Activated naive CD8-positive, alpha-beta T cell treated with anti-CD3 and anti-CD28 coated beads, Interleukin-2, amount 50 U/mL, for 24 hours (primary cell): ENCODE measurements at regions not wholly inside any gene's neighbourhood (a gene's known extent, or its start where the extent isn't known, plus 50 kb on each side); places are given as distances from the start of the nearest gene placed in this dataset.

Experiments
- ATAC-seq: fragments of 150-1000 bp; cut with Tn5 transposase; one replicate; pipeline ENCODE4 v1.10.0; 2021
- DNase-seq: peaks from one replicate; pipeline ENCODE4 v3.0.0; 2021
- H3K27ac Mint-ChIP-seq: one replicate; pipeline ENCODE4 v1.8.0; 2021; ENCODE audit warnings: mild to moderate bottlenecking, mixed read lengths
- H3K27me3 Mint-ChIP-seq: one replicate; pipeline ENCODE4 v1.8.0; 2021; ENCODE audit warnings: mixed read lengths
- H3K36me3 Mint-ChIP-seq: one replicate; pipeline ENCODE4 v1.8.0; 2021; ENCODE audit warnings: low read depth, mixed read lengths
- H3K4me1 Mint-ChIP-seq: one replicate; pipeline ENCODE4 v1.8.0; 2021; ENCODE audit warnings: mixed read lengths
- H3K4me3 Mint-ChIP-seq: one replicate; pipeline ENCODE4 v1.8.0; 2021; ENCODE audit warnings: mild to moderate bottlenecking, moderate library complexity, mixed read lengths
- H3K9me3 Mint-ChIP-seq: one replicate; pipeline ENCODE4 v1.8.0; 2021; ENCODE audit warnings: mixed read lengths

GRCh38 chr2:38171208-38171855 is 95.4 kb upstream of the CYP1B1 start:
- Mint-ChIP-seq H3K9me3 (no peaks in the 10 kb centered on the region), H3K27ac (no peak overlapping the region), H3K27me3 (peaks cover 25% of the 10 kb centered on the region), H3K4me1 (no peaks in the 10 kb centered on the region), H3K4me3 (no peak overlapping the region), H3K36me3 (no peaks in the 10 kb centered on the region)
- no peak for ATAC-seq
- no peak for DNase-seq

- Mint-ChIP-seq H3K9me3 (no peaks in the 10 kb centered on the region), H3K27me3 (peaks cover 25% of the 10 kb centered on the region), H3K4me1 (no peaks in the 10 kb centered on the region), H3K4me3 (no peak overlapping the region), H3K36me3 (no peaks in the 10 kb centered on the region), H3K27ac (no peak overlapping the region)
- ATAC-seq, result no peak
- no peak for DNase-seq
These were observed 94.8 kb upstream of the CYP1B1 start for GRCh38 chr2:38170733-38171132.

GRCh38 chr2:38170067-38170466 is 94.1 kb upstream of the CYP1B1 start:
- H3K27ac Mint-ChIP-seq, result no peak overlapping the region
- H3K27me3 Mint-ChIP-seq, result peaks cover 25% of the 10 kb centered on the region
- DNase-seq, result no peak
- H3K4me3 Mint-ChIP-seq, result no peak overlapping the region
- no peak for ATAC-seq
- H3K36me3 Mint-ChIP-seq, result no peaks in the 10 kb centered on the region
- no peaks in the 10 kb centered on the region for H3K4me1 Mint-ChIP-seq
- no peaks in the 10 kb centered on the region for H3K9me3 Mint-ChIP-seq

GRCh38 chr2:38168710-38169480 is 92.9 kb upstream of the CYP1B1 start:
- no peaks in the 10 kb centered on the region for H3K9me3 Mint-ChIP-seq
- ATAC-seq (no peak), DNase-seq (no peak)
- H3K27me3 Mint-ChIP-seq, result peaks cover 35% of the 10 kb centered on the region
- no peaks in the 10 kb centered on the region for H3K36me3 Mint-ChIP-seq
- no peaks in the 10 kb centered on the region for H3K4me1 Mint-ChIP-seq
- H3K4me3 Mint-ChIP-seq, result no peak overlapping the region
- H3K27ac Mint-ChIP-seq, result no peak overlapping the region

- Mint-ChIP-seq H3K27ac (no peak overlapping the region), H3K9me3 (no peaks in the 10 kb centered on the region), H3K4me1 (no peaks in the 10 kb centered on the region), H3K36me3 (no peaks in the 10 kb centered on the region), H3K4me3 (no peak overlapping the region), H3K27me3 (peaks cover 36% of the 10 kb centered on the region)
- DNase-seq, result no peak
- no peak for ATAC-seq
These were observed 92.0 kb upstream of the CYP1B1 start for GRCh38 chr2:38167968-38168350.

GRCh38 chr2:38165698-38166097 is 89.7 kb upstream of the CYP1B1 start:
- Mint-ChIP-seq H3K4me3 (no peak overlapping the region), H3K9me3 (no peaks in the 10 kb centered on the region), H3K27me3 (peaks cover 25% of the 10 kb centered on the region), H3K36me3 (no peaks in the 10 kb centered on the region), H3K27ac (no peak overlapping the region), H3K4me1 (no peaks in the 10 kb centered on the region)
- no peak for ATAC-seq
- DNase-seq, result no peak

GRCh38 chr2:38164881-38165280 is 88.9 kb upstream of the CYP1B1 start:
- Mint-ChIP-seq H3K27ac (no peak overlapping the region), H3K4me3 (no peak overlapping the region), H3K27me3 (peaks cover 16% of the 10 kb centered on the region), H3K36me3 (no peaks in the 10 kb centered on the region), H3K9me3 (no peaks in the 10 kb centered on the region), H3K4me1 (no peaks in the 10 kb centered on the region)
- DNase-seq, result no peak
- ATAC-seq, result no peak

GRCh38 chr2:38163579-38163978 is 87.6 kb upstream of the CYP1B1 start:
- Mint-ChIP-seq H3K36me3 (no peaks in the 10 kb centered on the region), H3K4me3 (no peak overlapping the region), H3K4me1 (no peaks in the 10 kb centered on the region), H3K9me3 (no peaks in the 10 kb centered on the region), H3K27me3 (peaks cover 15% of the 10 kb centered on the region), H3K27ac (no peak overlapping the region)
- ATAC-seq (no peak), DNase-seq (no peak)

- ATAC-seq, result no peak
- peaks cover 12% of the 10 kb centered on the region for H3K27me3 Mint-ChIP-seq
These were observed 87.1 kb upstream of the CYP1B1 start for GRCh38 chr2:38163006-38163405.

GRCh38 chr2:38160516-38160915 is 84.6 kb upstream of the CYP1B1 start:
- Mint-ChIP-seq H3K4me3 (no peak overlapping the region), H3K27me3 (peaks cover 23% of the 10 kb centered on the region), H3K36me3 (no peaks in the 10 kb centered on the region), H3K9me3 (no peaks in the 10 kb centered on the region), H3K4me1 (no peaks in the 10 kb centered on the region), H3K27ac (no peak overlapping the region)
- ATAC-seq, result no peak
- DNase-seq, result no peak

More at GRCh38 chr2:38163006-38163405, 87.1 kb upstream of the CYP1B1 start:
- Mint-ChIP-seq H3K4me1 (no peaks in the 10 kb centered on the region), H3K4me3 (no peak overlapping the region), H3K9me3 (no peaks in the 10 kb centered on the region), H3K27ac (no peak overlapping the region), H3K36me3 (no peaks in the 10 kb centered on the region)
- no peak for DNase-seq

- Mint-ChIP-seq H3K36me3 (no peaks in the 10 kb centered on the region), H3K9me3 (no peaks in the 10 kb centered on the region), H3K4me3 (no peak overlapping the region)
These were observed 83.6 kb upstream of the CYP1B1 start for GRCh38 chr2:38159597-38159996.

GRCh38 chr2:38159191-38159590 is 83.2 kb upstream of the CYP1B1 start:
- Mint-ChIP-seq H3K36me3 (no peaks in the 10 kb centered on the region), H3K27me3 (peaks cover 19% of the 10 kb centered on the region), H3K4me1 (no peaks in the 10 kb centered on the region), H3K4me3 (no peak overlapping the region), H3K9me3 (no peaks in the 10 kb centered on the region), H3K27ac (no peak overlapping the region)
- DNase-seq (no peak), ATAC-seq (no peak)

More at GRCh38 chr2:38159597-38159996, 83.6 kb upstream of the CYP1B1 start:
- H3K4me1 Mint-ChIP-seq, result no peaks in the 10 kb centered on the region
- no peak for DNase-seq
- peaks cover 20% of the 10 kb centered on the region for H3K27me3 Mint-ChIP-seq
- no peak overlapping the region for H3K27ac Mint-ChIP-seq
- ATAC-seq, result no peak

- H3K27ac Mint-ChIP-seq, result no peak overlapping the region
- no peaks in the 10 kb centered on the region for H3K36me3 Mint-ChIP-seq
- H3K4me1 Mint-ChIP-seq, result no peaks in the 10 kb centered on the region
- no peaks in the 10 kb centered on the region for H3K9me3 Mint-ChIP-seq
- no peak overlapping the region for H3K4me3 Mint-ChIP-seq
- no peak for ATAC-seq
- H3K27me3 Mint-ChIP-seq, result peaks cover 22% of the 10 kb centered on the region
- DNase-seq, result no peak
These were observed 82.6 kb upstream of the CYP1B1 start for GRCh38 chr2:38158378-38159118.

GRCh38 chr2:38156436-38156835 is 80.5 kb upstream of the CYP1B1 start:
- Mint-ChIP-seq H3K4me3 (no peak overlapping the region), H3K9me3 (no peaks in the 10 kb centered on the region), H3K27ac (no peak overlapping the region), H3K4me1 (no peaks in the 10 kb centered on the region), H3K27me3 (peaks cover 24% of the 10 kb centered on the region), H3K36me3 (no peaks in the 10 kb centered on the region)
- ATAC-seq (no peak), DNase-seq (no peak)

- Mint-ChIP-seq H3K4me1 (no peaks in the 10 kb centered on the region), H3K4me3 (no peak overlapping the region), H3K36me3 (no peaks in the 10 kb centered on the region), H3K9me3 (no peaks in the 10 kb centered on the region), H3K27ac (no peak overlapping the region), H3K27me3 (peaks cover 26% of the 10 kb centered on the region)
- DNase-seq (no peak), ATAC-seq (no peak)
These were observed 79.1 kb upstream of the CYP1B1 start for GRCh38 chr2:38155015-38155414.
